Right lobe of liver (tissue), 6 donors: ENCODE measurements at regions not wholly inside any gene's neighbourhood (a gene's known extent, or its start where the extent isn't known, plus 50 kb on each side); places are given as distances from the start of the nearest gene placed in this dataset.

ENCODE experiments used
- ATAC-seq, 4 donors: fragments of 200-7000 bp; cut with Tn5 transposase; one replicate each; pipeline ENCODE4 v1.9.1; 2020; ENCODE audit warnings: mild to moderate bottlenecking in 4 of 4, moderate library complexity in 4 of 4
- DNase-seq, 3 donors: peaks; one replicate each; pipeline ENCODE4 v3.0.0-alpha.2; 2020
- H3K27ac ChIP-seq, 3 donors: fragments of 200-600 bp; one replicate each; pipeline ENCODE4 v1.8.0; 2022
- H3K27me3 ChIP-seq, 2 donors: fragments of 200-600 bp; one replicate each; pipeline ENCODE4 v1.8.0; 2022
- H3K36me3 ChIP-seq, 4 donors: fragments of 200-600 bp; sonication (generic) in 1 of 4; one replicate each; pipeline versions ENCODE4 v1.5.1 to v1.8.0; 2017 to 2022; ENCODE audit warnings: control low read depth in 1 of 4
- H3K4me1 ChIP-seq, 4 donors: fragments of 200-600 bp; sonication (generic) in 1 of 4; one replicate each; pipeline versions ENCODE4 v1.5.1 to v1.8.0; 2017 to 2022; ENCODE audit warnings: control low read depth in 1 of 4
- H3K4me3 ChIP-seq, 3 donors: fragments of 200-600 bp; one replicate each; pipeline ENCODE4 v1.8.0; 2022
- H3K9me3 ChIP-seq, 4 donors: fragments of 200-600 bp; sonication (generic) in 1 of 4; one replicate each; pipeline versions ENCODE4 v1.5.1 to v1.8.0; 2017 to 2022; ENCODE audit warnings: control low read depth in 1 of 4
- POLR2A ChIP-seq: fragments of 450-650 bp; IDR thresholded peaks from one replicate; pipeline ENCODE4 v1.6.1; 2017; ENCODE audit warnings: antibody characterized with exemption, mild to moderate bottlenecking
- WGBS: methylation state at CpG from one replicate; pipeline ENCODE4 v1.1.6; 2018; ENCODE audit warnings: low coverage, low lambda C conversion rate; ENCODE audit not compliant: insufficient coverage; ENCODE audit errors: missing lambda C conversion rate; 5-methylcytosine and 5-hydroxymethylcytosine counted together
- intact Hi-C, 2 donors: fragments of 100-400 bp; cut with DNase I; formaldehyde crosslinking; loops; one replicate each; pipeline versions ENCODE4 v1.11.2 to v1.14.1; 2022
- TF ChIP-seq, protein P1 (sequence below), 4 donors: fragments of 200-600 bp in 3 of 4; fragments of 450-650 bp in 1 of 4; IDR thresholded peaks; one replicate each; pipeline versions ENCODE4 v1.5.1 to v1.8.0; 2016 to 2022; ENCODE audit warnings: antibody characterized with exemption in 4 of 4, mild to moderate bottlenecking in 2 of 4
- donor health status: DM: no; HTN: yes; CAD: no.
- donor health status: DM: no; HTN: no; CAD: no.
- donor health status: DM: no; HTN: no; CAD: no.
- donor health status: DM: no; HTN: yes; CAD: no.
- donor health status: DM: no; HTN: yes; CAD: no.

DNA sequence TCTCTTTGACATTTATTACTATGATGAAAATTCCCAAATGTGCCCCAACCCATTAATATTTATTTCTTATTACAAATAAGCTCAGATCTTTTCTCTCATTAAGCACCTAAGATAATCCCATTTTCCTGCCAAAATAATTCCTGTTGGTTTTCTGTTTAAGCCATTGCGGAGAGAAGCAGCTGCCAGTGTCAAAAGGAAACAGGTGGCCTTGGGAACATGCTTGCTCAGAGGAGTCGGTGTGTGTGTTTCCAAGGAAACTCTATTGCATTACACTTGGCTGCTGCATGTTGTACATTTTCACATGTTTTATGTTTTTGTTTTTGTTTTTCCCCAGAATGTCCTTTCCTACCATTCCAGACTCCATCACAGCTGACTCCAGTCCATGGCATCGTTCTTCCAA is 56.4 kb downstream of the CD24 start:
- 48% methylated on average over 3 of the region's 3 CpGs for WGBS
- no peak for DNase-seq
- TF ChIP-seq, protein P1, sequence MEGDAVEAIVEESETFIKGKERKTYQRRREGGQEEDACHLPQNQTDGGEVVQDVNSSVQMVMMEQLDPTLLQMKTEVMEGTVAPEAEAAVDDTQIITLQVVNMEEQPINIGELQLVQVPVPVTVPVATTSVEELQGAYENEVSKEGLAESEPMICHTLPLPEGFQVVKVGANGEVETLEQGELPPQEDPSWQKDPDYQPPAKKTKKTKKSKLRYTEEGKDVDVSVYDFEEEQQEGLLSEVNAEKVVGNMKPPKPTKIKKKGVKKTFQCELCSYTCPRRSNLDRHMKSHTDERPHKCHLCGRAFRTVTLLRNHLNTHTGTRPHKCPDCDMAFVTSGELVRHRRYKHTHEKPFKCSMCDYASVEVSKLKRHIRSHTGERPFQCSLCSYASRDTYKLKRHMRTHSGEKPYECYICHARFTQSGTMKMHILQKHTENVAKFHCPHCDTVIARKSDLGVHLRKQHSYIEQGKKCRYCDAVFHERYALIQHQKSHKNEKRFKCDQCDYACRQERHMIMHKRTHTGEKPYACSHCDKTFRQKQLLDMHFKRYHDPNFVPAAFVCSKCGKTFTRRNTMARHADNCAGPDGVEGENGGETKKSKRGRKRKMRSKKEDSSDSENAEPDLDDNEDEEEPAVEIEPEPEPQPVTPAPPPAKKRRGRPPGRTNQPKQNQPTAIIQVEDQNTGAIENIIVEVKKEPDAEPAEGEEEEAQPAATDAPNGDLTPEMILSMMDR (IDR thresholded peaks at IDR 0.05), result no peak
- TF ChIP-seq POLR2A, result no peak

DNA sequence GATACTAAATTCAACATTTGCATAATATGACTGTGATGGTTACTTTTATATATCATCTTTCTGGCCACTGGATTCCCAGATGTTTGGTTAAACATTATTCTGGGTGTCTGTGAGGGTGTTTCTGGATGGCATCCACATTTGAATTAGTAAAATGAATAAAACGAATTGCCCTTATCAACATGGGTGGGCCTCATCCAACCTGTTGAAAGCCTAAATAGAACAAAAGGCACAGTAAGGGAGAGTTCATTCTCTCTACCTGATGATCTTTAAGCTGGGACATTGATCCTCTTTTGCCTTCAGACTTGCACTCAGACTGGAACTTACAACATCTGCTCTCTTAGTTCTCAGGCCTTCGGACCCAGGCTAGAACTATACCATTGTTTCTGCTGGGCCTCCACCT is 57.6 kb downstream of the CD24 start:
- intact Hi-C loops, result no loop called here
- 58% methylated on average over 2 of the region's 2 CpGs for WGBS
- H3K27me3 ChIP-seq, result no peaks in the 10 kb centered on the region
- no peak overlapping the region for H3K4me3 ChIP-seq
- H3K36me3 ChIP-seq, result no peaks in the 10 kb centered on the region
- TF ChIP-seq, protein P1 (IDR thresholded peaks at IDR 0.05), result no peak
- TF ChIP-seq POLR2A, result no peak
- no peaks in the 10 kb centered on the region for H3K4me1 ChIP-seq
- no peaks in the 10 kb centered on the region for H3K9me3 ChIP-seq
- H3K27ac ChIP-seq, result no peak overlapping the region
- DNase-seq (no peak), ATAC-seq (no peak)

More for the DNA sequence above, 56.4 kb downstream of the CD24 start:
- H3K27ac ChIP-seq, result no peak overlapping the region
- H3K4me1 ChIP-seq, result no peaks in the 10 kb centered on the region
- H3K4me3 ChIP-seq, result no peak overlapping the region
- H3K27me3 ChIP-seq, result no peaks in the 10 kb centered on the region
- no peak for ATAC-seq
- intact Hi-C loops, result no loop called here
- no peaks in the 10 kb centered on the region for H3K9me3 ChIP-seq
- H3K36me3 ChIP-seq, result no peaks in the 10 kb centered on the region

DNA sequence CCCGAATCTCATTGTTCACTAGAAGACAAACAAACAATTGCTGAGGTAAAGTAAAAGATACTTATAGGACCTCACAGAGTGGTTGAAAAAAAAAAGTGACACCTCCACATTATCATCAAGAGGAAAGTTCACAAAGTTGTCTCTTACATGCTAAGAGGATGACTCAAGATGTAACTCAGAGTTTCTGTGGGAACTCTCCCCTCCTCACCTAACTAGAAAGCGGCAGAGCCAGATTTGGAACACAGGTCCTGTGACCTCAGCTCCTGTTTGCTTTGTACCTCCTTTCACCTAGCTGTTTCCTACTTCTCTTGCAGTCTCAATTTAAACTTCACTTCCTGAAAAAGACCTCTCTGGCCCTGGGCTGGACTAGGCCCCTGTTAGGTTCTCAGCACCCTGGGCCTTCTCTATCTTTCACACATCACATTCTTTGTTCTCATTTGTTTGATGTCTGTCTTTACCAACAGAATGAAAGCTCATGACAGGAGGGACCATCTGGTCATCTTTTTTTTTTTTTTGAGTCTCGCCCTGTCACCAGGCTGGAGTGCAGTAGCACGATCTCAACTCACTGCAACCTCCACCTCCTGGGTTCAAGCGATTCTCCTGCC is 60.8 kb downstream of the CD24 start:
- ATAC-seq (no peak), DNase-seq (no peak)

DNA sequence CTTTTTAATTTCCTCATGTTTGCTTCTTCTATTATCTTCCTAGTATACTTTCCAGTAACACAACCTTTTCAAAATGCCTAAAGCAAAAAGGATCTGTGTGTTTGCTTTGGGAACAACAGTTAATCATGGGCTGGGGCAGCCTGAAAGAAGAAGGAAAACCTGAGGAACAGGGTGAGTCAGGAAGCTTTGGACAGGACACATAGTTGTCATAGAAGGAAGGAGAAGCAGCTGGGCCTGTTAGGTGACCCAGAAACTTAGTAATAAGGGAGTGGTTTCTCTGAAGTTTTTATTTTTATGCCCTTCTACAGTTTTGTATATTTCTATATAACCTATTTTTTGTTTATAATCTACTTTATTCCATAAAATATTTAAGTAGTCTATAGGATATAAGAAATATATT is 61.4 kb downstream of the CD24 start:
- intact Hi-C loops, result no loop called here
- no peak overlapping the region for H3K27ac ChIP-seq
- no peaks in the 10 kb centered on the region for H3K36me3 ChIP-seq
- no peak for TF ChIP-seq POLR2A
- H3K9me3 ChIP-seq, result no peaks in the 10 kb centered on the region
- no peaks in the 10 kb centered on the region for H3K27me3 ChIP-seq
- ATAC-seq, result no peak
- DNase-seq, result no peak
- H3K4me1 ChIP-seq, result no peaks in the 10 kb centered on the region
- no peak overlapping the region for H3K4me3 ChIP-seq

More for the DNA sequence above, 60.8 kb downstream of the CD24 start:
- Histone ChIP-seq H3K4me3 (no peak overlapping the region), H3K4me1 (no peaks in the 10 kb centered on the region), H3K27ac (no peak overlapping the region), H3K9me3 (no peaks in the 10 kb centered on the region), H3K27me3 (no peaks in the 10 kb centered on the region), H3K36me3 (no peaks in the 10 kb centered on the region)
- intact Hi-C loops, result no loop called here
- WGBS, result 88% methylated on average over 2 of the region's 5 CpGs
- TF ChIP-seq, protein P1 (IDR thresholded peaks at IDR 0.05), result no peak
- no peak for TF ChIP-seq POLR2A

DNA sequence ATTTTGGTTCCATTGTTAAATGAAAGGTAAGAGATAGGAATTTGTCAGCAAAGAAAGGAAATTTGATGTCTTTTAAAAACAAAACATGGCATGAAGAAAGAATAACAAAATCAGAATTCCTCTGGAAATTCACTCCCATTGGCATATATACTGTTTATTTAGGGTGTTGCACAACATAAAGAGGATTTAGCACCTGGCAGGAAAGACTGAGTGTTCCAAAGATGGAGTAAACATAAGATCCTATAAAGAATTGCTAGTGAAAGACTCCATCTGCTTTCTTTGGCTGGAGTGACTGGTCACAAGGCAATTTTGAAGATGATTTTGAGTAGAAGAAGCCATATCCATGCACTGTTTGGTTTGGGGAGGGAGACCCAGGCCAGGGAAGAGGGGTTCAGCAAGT is 62.4 kb downstream of the CD24 start:
- no peak for DNase-seq
- no peaks in the 10 kb centered on the region for H3K4me1 ChIP-seq
- no peak overlapping the region for H3K4me3 ChIP-seq
- H3K27me3 ChIP-seq, result no peaks in the 10 kb centered on the region
- H3K27ac ChIP-seq, result no peak overlapping the region
- H3K9me3 ChIP-seq, result no peaks in the 10 kb centered on the region
- H3K36me3 ChIP-seq, result no peaks in the 10 kb centered on the region
- ATAC-seq, result no peak
- intact Hi-C loops, result no loop called here
- TF ChIP-seq, protein P1 (IDR thresholded peaks at IDR 0.05), result no peak
- no peak for TF ChIP-seq POLR2A
